ENCODE measurements at regions not wholly inside any gene's neighbourhood (a gene's known extent, or its start where the extent isn't known, plus 50 kb on each side); places are given as distances from the start of the nearest gene placed in this dataset.
"Not testable (repeated sequence)": the region's sequence is repeated elsewhere in the genome, so short reads cannot be mapped to it uniquely, and the experiment has no call there.

DNA sequence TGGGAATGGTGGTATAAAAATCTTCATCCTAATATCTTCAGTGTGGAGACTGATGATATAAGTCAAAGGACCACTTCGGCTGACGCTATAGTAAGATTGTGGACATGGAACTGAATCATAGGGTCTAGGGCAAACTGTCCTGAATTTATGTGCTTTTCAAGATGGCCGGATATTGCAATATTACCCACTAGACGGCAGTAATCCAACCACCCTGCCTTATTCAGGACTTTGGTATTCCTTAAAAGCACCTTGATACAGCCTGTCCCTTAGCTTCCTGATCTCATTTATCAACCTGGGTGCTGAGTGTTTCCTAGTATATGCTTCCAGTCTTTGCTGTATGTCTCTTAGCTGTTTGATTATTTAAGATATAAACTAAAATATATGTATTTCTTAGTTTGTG lies 71.2 kb upstream of the COX7C start:
- peaks cover 8% of the 10 kb centered on the region; the same call in 1 of the 2 replicates for H3K4me1 ChIP-seq (ENCODE audit: insufficient read depth, low read length)
- no peaks in the 10 kb centered on the region for H3K9me3 ChIP-seq (ENCODE audit: control insufficient read depth, insufficient read depth, low read length)
- no peaks in the 10 kb centered on the region for H3K36me3 ChIP-seq (ENCODE audit: insufficient read depth, low read length)
- H3K9ac ChIP-seq (ENCODE audit: low read depth, low read length) = no peak overlapping the region

DNA sequence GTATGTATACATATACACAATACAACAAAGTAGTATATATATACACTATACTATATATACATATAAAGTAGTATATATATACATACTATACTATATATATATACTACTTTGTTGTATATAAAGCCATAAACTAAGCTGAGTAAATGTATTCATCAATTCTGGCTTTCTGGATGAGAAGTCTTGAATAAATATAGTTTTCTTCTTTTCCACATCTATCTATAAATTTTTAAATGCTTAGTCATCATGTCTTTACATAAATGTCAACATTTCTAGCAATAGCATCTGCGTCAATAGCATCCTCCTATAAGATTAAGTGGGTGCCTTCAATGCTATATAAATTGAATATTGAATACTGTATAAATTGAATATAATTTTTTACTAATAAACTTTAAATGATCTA lies 63.1 kb upstream of the COX7C start:
- Histone ChIP-seq H3K9me3 (ENCODE audit: control insufficient read depth, insufficient read depth, low read length) (no peaks in the 10 kb centered on the region), H3K9ac (ENCODE audit: low read depth, low read length) (no peak overlapping the region), H3K36me3 (ENCODE audit: insufficient read depth, low read length) (no peaks in the 10 kb centered on the region), H3K4me1 (ENCODE audit: insufficient read depth, low read length) (no peaks in the 10 kb centered on the region)

GRCh38 chr5:86557920-86558319 lies 59.8 kb upstream of the COX7C start:
- H3K4me1 ChIP-seq (ENCODE audit: insufficient read depth, low read length) = no peaks in the 10 kb centered on the region

GRCh38 chr5:86565197-86565789 lies 52.4 kb upstream of the COX7C start:
- no peaks in the 10 kb centered on the region for H3K36me3 ChIP-seq (ENCODE audit: insufficient read depth, low read length)
- H3K9ac ChIP-seq (ENCODE audit: low read depth, low read length) = no peak overlapping the region
- no peaks in the 10 kb centered on the region for H3K9me3 ChIP-seq (ENCODE audit: control insufficient read depth, insufficient read depth, low read length)
- H3K4me1 ChIP-seq (ENCODE audit: insufficient read depth, low read length) = no peaks in the 10 kb centered on the region

More at GRCh38 chr5:86557920-86558319, 59.8 kb upstream of the COX7C start:
- Histone ChIP-seq H3K9ac (ENCODE audit: low read depth, low read length) (no peak overlapping the region), H3K9me3 (ENCODE audit: control insufficient read depth, insufficient read depth, low read length) (no peaks in the 10 kb centered on the region), H3K36me3 (ENCODE audit: insufficient read depth, low read length) (no peaks in the 10 kb centered on the region)

GRCh38 chr5:86566030-86566429 lies 51.7 kb upstream of the COX7C start:
- H3K36me3 ChIP-seq (ENCODE audit: insufficient read depth, low read length); H3K4me1 ChIP-seq (ENCODE audit: insufficient read depth, low read length); H3K9me3 ChIP-seq (ENCODE audit: control insufficient read depth, insufficient read depth, low read length); H3K9ac ChIP-seq (ENCODE audit: low read depth, low read length): not testable (repeated sequence)
